ENCODE measurements at regions not wholly inside any gene's neighbourhood (a gene's known extent, or its start where the extent isn't known, plus 50 kb on each side); places are given as distances from the start of the nearest gene placed in this dataset.

- DNase-seq (ENCODE audit: low spot score): no peak
Observed at GRCh38 chr6:87851674-87852299, 149.8 kb upstream of the AKIRIN2 start.

DNA sequence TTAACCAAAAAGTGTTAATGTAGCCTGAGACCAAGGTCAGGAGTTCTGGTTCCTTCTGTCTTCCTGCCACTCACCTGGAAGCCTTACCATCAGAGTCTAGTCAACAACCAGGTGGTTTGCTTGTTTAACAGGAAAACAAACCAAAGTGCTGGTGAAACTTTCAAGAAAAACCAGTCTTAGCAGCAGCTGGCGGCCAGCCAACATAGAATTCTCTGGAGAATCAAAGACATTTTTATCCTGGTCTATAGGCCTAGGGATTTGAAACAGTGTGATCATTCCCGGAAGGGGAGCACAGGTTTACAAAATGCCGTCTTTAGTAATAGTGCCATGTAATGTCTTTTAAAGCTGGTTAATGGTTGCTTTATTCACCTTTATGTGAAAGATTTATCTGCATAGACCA, 146.6 kb upstream of the AKIRIN2 start:
- DNase-seq (ENCODE audit: low spot score): peak; percentile 14

GRCh38 chr6:87847830-87848210, 145.8 kb upstream of the AKIRIN2 start:
- no peak for DNase-seq (ENCODE audit: low spot score)

DNA sequence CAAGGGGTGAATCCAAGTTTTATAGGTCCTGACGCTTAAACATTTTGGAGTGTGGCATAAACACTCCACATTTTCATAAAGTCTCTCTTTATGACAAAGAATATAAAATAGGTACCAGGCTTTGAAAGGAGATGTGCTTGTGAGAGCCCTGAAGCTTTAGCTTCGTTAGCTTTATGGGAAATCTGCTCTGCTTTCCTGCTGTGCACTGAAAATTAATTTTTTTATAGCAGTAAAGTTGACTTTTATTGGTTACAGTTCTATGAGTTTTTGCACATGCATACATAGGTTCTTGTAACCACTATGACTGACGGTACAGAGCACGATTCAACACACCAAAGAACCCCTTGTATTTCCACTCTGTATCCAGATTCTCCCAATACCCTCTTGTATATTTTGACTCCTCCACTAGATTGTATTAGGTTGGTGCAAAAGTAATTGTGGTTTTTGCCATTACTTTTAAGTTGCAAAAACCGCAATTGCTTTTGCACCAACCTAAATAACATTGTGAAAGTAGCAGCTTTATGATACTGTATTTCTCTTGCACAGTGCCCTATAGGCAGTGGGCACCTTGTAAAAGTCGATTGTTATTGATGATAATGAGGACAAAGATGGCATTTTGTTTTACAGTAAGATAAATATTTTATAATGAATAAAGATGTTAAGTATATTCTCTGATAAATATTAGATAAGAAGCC, 145.2 kb upstream of the AKIRIN2 start:
- DNase-seq (ENCODE audit: low spot score): no peak

DNA sequence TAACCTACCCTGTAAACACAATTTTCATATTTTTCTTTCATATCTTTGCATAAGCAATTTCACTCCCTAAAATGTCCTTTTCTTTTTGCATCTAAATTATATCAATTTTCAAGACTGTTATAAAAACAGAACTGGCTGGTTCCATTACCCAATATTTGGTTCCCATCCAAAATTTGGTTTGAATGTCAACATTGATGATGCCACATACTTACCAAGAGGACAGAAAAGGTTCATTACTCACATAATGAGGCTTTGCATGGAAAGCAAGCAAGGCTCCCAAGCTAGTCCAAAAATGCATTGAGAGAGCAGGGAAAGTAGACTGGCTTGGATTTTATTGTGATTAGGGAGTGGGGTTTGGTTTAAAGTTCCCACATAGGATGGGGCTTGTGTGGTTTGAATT, 144.4 kb upstream of the AKIRIN2 start:
- DNase-seq (ENCODE audit: low spot score): no peak

- DNase-seq (ENCODE audit: low spot score): no peak
Observed at GRCh38 chr6:87840324-87840723, 138.3 kb upstream of the AKIRIN2 start.

DNA sequence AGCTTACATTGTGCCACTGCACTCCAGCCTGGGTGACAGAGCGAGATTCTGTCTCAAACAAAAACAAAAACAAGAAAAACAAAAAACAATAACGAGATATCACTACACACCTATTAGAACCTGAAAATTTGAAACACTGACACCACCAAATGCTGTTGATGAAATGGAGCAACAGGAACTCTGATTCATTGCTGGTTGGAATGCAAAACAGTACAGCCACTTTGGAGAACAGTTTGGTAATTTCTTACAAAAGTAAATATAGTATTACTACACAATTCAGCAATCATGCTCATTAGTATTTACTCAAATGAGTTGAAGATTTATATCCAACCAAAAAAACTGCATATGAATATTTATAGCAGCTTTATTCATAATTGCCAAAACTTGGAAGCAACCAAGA, 135.8 kb upstream of the AKIRIN2 start:
- no peak for DNase-seq (ENCODE audit: low spot score)

- no peak for DNase-seq (ENCODE audit: low spot score)
Observed at GRCh38 chr6:87837444-87837843, 135.4 kb upstream of the AKIRIN2 start.

GRCh38 chr6:87832025-87832825, 130.2 kb upstream of the AKIRIN2 start:
- peak; percentile 41 for DNase-seq (ENCODE audit: low spot score)

DNA sequence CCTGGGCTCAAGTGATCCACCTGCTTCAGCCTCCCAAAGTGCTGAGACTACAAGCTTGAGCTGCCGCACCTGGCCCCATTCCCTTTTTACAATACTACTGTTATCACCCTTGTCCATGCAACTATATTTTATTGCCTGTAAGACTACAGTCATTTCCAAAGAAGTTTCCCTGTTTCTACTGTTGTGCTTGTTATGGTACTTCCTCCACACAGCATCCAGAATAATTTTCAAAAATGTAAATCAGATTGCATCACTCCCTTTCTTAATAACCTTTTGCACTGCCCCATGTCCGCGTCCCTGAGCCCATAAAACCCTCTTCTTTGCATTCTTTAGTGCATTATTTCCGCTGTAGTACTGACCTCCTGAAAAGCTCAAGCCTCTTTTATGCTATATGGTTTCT, 128.9 kb upstream of the AKIRIN2 start:
- no peak for DNase-seq (ENCODE audit: low spot score)

DNA sequence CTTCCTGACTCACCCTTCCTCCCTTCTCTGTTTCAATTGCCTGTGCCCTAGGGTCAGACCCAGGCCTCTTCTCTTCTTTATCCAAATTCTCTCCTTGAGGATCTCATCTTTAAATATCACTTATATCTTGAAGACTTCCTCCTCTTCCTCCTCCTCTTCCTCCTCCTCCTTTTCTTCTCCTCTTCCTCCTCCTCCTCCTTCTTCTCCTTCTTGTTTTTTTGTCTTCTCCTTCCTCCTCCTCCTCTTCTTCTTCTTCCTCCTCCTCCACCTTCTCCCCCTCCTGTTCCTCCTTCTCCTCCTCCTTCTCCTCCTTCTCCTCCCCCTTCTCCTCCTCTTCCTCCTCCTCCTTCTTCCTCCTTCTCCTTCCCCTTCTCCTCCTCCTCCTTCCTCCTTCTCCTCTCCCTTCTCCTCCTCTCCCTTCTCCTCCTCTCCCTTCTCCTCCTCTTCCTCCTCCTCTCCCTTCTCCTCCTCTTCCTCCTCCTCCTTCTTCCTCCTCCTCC, 127.6 kb upstream of the AKIRIN2 start:
- no peak for DNase-seq (ENCODE audit: low spot score)

- no peak for DNase-seq (ENCODE audit: low spot score)
Observed at GRCh38 chr6:87828044-87828443, 126.0 kb upstream of the AKIRIN2 start.

GRCh38 chr6:87827346-87827745, 125.3 kb upstream of the AKIRIN2 start:
- no peak for DNase-seq (ENCODE audit: low spot score)

GRCh38 chr6:87826424-87826823, 124.4 kb upstream of the AKIRIN2 start:
- DNase-seq (ENCODE audit: low spot score): no peak

DNA sequence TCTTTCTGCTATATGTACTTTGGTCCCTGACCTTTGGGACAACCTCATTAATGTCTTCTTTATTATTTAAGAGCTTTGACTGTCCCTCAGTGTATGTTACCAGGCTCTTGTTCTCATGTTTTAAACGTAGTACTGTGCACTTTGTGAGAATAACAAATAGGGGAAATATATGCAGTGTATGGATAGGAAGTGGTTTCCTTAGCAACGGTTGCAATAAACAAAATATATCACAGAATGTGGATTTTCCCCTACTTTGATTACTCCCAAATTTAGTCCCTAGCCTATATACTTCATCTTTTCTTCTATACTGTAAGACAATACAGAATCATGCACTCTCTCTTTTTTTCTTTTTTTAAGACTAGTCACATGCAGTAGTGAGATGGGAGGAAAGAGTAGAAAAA, 123.8 kb upstream of the AKIRIN2 start:
- DNase-seq (ENCODE audit: low spot score): no peak

DNA sequence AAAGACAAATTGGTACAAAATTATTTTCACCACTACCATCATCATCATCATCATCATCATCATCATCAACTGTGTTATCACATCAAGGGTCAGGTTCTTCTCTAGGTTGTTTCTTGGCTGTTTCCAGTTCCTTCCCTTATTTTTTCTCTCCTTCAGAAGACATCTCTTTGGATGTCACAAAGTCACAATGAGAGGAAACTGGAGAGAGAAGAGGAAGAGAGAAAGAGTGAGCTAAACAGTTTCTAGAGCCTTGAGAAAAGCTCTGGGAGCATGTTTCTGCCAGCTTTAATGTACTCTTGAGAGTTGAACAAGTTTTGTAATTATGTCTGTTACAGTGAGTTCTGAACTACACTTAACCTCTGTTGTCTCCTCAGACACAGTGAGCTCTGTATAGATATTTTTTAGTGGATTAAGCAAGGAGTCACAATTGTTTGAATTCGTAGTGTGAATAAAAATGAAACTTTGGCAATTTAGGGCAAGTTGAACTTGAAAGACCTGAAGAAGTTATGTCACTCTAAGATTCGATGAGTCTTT, 123.0 kb upstream of the AKIRIN2 start:
- no peak for DNase-seq (ENCODE audit: low spot score)

- no peak for DNase-seq (ENCODE audit: low spot score)
Observed at GRCh38 chr6:87822011-87822410, 120.0 kb upstream of the AKIRIN2 start.

DNA sequence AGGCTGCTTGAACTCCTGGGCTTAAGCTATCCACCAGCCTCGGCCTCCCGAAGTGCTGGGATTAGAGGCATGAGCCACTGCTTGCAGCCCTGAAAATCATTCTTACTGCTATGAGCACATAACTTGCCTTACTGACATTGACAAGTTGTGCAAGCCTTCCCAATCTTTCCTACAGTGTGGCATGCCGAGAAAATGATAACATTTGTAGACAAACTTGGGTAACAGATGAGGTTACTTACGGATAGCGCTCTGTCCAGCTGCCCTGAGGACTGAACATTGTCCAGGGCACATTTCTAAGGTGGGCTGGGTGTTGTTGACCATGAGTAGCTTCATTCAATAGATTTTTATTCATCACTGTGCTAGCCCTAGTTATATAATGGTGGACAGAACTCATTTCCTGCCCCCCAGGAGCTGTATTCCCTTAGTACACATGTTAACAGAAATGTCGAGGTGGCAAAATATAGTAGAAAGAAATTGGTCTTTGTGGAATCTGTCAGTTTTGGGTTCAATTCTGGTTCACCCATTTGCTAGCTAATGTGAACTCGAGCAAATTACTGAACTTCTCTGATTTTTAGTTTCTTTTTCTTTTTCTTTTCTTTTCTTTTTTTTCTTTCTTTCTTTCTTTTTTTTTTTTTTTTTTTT, 118.4 kb upstream of the AKIRIN2 start:
- no peak for DNase-seq (ENCODE audit: low spot score)

GRCh38 chr6:87817183-87817582, 115.2 kb upstream of the AKIRIN2 start:
- DNase-seq (ENCODE audit: low spot score): no peak

DNA sequence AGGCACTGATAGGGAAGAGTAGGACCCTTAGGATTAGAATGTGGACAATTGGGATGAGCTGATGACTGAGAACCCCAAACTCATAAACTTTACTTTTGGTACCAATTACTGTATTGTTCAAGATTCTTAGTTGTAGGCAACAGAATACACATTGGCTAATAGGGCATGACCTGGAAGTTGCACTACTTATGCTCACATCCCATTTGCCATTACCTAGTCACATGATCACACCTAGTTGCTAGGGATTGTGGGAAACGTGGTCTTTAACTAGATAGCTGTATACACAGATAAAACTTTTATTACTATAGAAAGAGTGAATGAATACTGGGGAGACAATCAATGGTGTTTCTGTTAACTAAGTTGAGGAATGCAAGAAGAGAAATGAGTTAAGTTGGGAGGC, 113.4 kb upstream of the AKIRIN2 start:
- DNase-seq (ENCODE audit: low spot score): no peak

- DNase-seq (ENCODE audit: low spot score): peak; percentile 69
Observed at GRCh38 chr6:87808005-87808757, 106.1 kb upstream of the AKIRIN2 start.

DNA sequence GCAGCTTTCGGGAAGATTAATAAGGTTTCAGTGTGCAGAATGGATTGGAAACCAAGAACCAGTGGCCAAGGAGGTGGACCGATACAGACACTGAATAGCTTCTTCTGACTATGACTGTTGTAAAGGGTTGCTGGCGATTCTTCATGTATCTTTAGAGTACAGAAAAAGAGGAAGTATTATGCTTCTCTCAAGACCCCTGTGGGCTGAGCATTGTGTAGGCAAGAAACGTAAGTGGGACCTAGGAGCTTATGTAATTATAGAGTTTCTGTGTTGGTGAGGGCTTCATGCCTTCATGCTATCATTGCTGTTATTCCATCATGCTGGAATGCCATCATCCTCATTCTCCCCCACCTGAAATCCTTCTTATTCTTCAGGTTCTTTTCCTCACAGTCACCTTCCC, 105.4 kb upstream of the AKIRIN2 start:
- no peak for DNase-seq (ENCODE audit: low spot score)

Measured in LoVo (cell line).